Gastrocnemius medialis (tissue), 4 donors: ENCODE measurements at regions not wholly inside any gene's neighbourhood (a gene's known extent, or its start where the extent isn't known, plus 50 kb on each side); places are given as distances from the start of the nearest gene placed in this dataset.

Experiments
- CTCF ChIP-seq, 5 experiments: fragments of 450-650 bp in 3 of 5; fragments of 200-600 bp in 2 of 5; sonication (generic) in 2 of 5; IDR thresholded peaks in 4 of 5; conservative IDR thresholded peaks in 1 of 5; 1 replicate in 4 of 5; 2 replicates in 1 of 5; pipeline ENCODE4 v1.5.1; 2016 to 2019; ENCODE audit warnings: antibody characterized with exemption in 5 of 5, mild to moderate bottlenecking in 3 of 5, moderate library complexity in 3 of 5
- POLR2A ChIP-seq, 2 donors: fragments of 450-650 bp; IDR thresholded peaks; one replicate each; pipeline ENCODE4 v1.6.1; 2017; ENCODE audit warnings: antibody characterized with exemption in 2 of 2, mild to moderate bottlenecking in 2 of 2, moderate library complexity in 2 of 2

DNA sequence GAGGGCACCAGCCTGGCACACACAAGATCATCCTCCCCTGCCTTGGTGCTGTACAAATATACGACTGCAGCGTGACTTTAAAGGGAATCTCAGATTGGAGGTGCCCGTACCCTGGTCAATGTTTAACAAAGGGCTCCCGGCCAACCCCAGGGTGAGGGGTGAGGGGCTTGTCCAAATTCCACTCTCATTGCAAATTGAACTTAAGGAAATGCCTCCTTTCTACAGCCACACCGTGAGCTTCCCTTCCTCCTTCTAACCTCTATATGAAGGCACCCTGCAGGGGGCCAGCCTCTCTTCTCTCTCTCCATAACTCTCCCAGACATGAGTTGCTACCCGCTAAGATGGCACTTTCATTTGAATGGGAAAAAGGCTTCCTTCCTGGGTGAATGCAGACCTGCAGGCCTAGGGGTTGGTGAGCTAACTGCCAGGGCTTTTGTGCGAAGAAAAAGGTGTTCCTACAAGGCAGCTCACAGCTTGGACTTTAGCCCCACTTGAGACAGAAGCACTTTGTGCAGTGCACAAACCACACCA is 76.6 kb downstream of the IRF8 start:
- no peak for TF ChIP-seq CTCF (IDR thresholded peaks at IDR 0.05 in 4 of 5, conservative IDR thresholded peaks at IDR 0.05 in 1 of 5)
- TF ChIP-seq POLR2A (IDR thresholded peaks at IDR 0.05): no peak
